Adrenal gland (tissue), 5 donors: ENCODE measurements at regions not wholly inside any gene's neighbourhood (a gene's known extent, or its start where the extent isn't known, plus 50 kb on each side); places are given as distances from the start of the nearest gene placed in this dataset.

Experiments used
- POLR2A ChIP-seq, 2 donors: fragments of 450-650 bp; IDR thresholded peaks; one replicate each; pipeline ENCODE4 v1.6.1; 2017; ENCODE audit warnings: antibody characterized with exemption in 2 of 2, mild to moderate bottlenecking in 2 of 2, moderate library complexity in 1 of 2
- TF ChIP-seq, protein P1 (sequence below), 6 experiments: fragments of 450-650 bp in 4 of 6; fragments of 200-600 bp in 2 of 6; sonication (generic) in 1 of 6; IDR thresholded peaks; 1 replicate in 5 of 6; 2 replicates in 1 of 6; pipeline versions ENCODE4 v1.5.1 to v1.8.0; 2016 to 2021; ENCODE audit warnings: antibody characterized with exemption in 6 of 6, mild to moderate bottlenecking in 2 of 6, moderate library complexity in 1 of 6
- donor health status: DM: no; HTN: no; CAD: no.

DNA sequence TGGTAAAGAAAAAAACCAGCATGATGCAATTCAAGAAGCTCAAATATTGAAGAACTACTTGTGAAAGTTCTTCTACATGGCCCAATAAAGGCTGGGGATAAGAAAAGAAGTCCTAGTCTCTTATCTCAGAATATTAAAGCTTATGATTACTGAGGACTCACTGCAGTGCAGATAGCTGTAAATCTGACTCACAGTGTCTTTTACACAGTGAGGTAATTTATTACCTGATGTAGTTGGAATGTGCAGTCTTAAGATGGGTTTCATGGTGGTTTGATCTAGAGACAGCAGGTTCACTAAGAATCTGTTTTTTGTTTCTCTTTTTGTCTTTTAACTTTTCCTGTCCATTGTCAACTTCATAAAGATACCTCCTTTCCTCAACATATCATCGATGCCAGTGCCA lies 484.0 kb upstream of the MAP2 start:
- TF ChIP-seq, protein P1, sequence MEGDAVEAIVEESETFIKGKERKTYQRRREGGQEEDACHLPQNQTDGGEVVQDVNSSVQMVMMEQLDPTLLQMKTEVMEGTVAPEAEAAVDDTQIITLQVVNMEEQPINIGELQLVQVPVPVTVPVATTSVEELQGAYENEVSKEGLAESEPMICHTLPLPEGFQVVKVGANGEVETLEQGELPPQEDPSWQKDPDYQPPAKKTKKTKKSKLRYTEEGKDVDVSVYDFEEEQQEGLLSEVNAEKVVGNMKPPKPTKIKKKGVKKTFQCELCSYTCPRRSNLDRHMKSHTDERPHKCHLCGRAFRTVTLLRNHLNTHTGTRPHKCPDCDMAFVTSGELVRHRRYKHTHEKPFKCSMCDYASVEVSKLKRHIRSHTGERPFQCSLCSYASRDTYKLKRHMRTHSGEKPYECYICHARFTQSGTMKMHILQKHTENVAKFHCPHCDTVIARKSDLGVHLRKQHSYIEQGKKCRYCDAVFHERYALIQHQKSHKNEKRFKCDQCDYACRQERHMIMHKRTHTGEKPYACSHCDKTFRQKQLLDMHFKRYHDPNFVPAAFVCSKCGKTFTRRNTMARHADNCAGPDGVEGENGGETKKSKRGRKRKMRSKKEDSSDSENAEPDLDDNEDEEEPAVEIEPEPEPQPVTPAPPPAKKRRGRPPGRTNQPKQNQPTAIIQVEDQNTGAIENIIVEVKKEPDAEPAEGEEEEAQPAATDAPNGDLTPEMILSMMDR (IDR thresholded peaks at IDR 0.05): no peak
- TF ChIP-seq POLR2A (IDR thresholded peaks at IDR 0.05): no peak
